ENCODE measurements at regions not wholly inside any gene's neighbourhood (a gene's known extent, or its start where the extent isn't known, plus 50 kb on each side); places are given as distances from the start of the nearest gene placed in this dataset.

DNA sequence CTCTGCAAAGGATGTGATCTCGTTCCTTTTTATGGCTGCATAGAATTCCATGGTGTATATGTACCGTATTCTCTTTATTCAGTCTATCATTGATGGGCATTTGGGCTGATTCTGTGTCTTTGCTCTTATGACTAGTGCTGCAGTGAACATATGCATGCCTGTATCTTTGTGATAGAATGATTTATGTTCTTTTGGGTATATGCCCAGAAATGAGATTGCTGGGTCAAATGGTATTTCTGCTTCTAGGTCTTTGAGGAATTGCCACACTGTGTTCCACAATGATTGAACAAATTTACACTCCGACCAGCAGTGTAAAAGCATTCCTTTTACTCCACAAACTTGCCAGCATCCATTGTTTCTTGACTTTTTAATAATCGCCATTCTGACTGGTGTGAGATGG, 60.2 kb upstream of the ADORA2B start:
- Histone ChIP-seq H3K27ac (no peak overlapping the region), H3K36me3 (no peaks in the 10 kb centered on the region), H3K27me3 (no peaks in the 10 kb centered on the region), H3K9me3 (no peaks in the 10 kb centered on the region), H3K4me3 (no peak overlapping the region), H3K4me1 (no peaks in the 10 kb centered on the region), H3K9ac (ENCODE audit: low read depth in 2 of 2, low read length in 2 of 2) (no peak overlapping the region)
- intact Hi-C loops (cut with DNase I), result no loop called here
- DNase-seq, result no peak
- TF ChIP-seq, protein P1, sequence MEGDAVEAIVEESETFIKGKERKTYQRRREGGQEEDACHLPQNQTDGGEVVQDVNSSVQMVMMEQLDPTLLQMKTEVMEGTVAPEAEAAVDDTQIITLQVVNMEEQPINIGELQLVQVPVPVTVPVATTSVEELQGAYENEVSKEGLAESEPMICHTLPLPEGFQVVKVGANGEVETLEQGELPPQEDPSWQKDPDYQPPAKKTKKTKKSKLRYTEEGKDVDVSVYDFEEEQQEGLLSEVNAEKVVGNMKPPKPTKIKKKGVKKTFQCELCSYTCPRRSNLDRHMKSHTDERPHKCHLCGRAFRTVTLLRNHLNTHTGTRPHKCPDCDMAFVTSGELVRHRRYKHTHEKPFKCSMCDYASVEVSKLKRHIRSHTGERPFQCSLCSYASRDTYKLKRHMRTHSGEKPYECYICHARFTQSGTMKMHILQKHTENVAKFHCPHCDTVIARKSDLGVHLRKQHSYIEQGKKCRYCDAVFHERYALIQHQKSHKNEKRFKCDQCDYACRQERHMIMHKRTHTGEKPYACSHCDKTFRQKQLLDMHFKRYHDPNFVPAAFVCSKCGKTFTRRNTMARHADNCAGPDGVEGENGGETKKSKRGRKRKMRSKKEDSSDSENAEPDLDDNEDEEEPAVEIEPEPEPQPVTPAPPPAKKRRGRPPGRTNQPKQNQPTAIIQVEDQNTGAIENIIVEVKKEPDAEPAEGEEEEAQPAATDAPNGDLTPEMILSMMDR (IDR thresholded peaks at IDR 0.05), result no peak

DNA sequence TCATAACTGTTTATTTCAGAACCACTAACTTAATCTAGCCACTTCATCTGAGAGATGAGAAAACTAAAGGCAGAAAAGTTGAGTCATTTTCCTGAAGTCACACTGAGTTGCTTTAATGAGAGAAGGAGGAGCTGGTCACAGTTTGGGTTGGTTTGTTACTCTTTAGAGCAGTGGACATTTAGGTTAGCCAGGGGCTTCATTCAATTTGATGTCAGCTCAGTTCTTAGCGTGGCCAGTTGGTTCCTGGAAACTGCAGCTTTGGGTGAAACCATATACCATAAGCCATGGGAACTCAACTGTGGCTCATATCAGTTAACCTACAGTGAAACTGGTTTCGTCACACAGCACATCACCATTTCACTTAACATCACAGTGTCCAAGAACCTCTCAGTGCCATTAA, 59.2 kb upstream of the ADORA2B start:
- H3K36me3 ChIP-seq, result no peaks in the 10 kb centered on the region
- TF ChIP-seq, protein P1 (IDR thresholded peaks at IDR 0.05), result no peak
- intact Hi-C loops (cut with DNase I), result no loop called here
- no peaks in the 10 kb centered on the region for H3K27me3 ChIP-seq
- H3K9ac ChIP-seq (ENCODE audit: low read depth in 2 of 2, low read length in 2 of 2), result no peak overlapping the region
- DNase-seq, result no peak
- H3K4me1 ChIP-seq, result no peaks in the 10 kb centered on the region
- H3K4me3 ChIP-seq, result no peak overlapping the region
- no peak overlapping the region for H3K27ac ChIP-seq
- no peaks in the 10 kb centered on the region for H3K9me3 ChIP-seq

DNA sequence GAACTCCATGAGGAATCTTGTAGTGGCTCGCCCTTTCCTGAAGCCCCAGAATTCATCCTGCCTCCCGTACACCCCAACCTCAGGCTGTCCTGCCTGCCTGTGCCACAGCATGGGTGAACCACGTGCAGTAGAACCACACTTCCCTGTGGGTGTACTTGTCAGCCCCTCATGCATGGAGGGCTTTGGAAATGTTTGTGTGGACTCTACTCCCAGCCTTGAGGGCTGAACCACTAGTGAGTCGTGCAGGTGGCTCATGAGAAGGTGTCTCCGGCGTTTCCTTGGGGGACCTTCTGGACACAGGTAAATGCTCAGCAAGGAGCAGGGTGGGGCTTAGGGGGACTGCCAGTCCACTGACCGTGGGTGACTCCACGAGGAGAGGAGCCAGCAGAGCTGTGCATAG, 58.7 kb upstream of the ADORA2B start:
- H3K36me3 ChIP-seq, result no peaks in the 10 kb centered on the region
- no peak overlapping the region for H3K27ac ChIP-seq
- no peaks in the 10 kb centered on the region for H3K27me3 ChIP-seq
- H3K4me3 ChIP-seq, result no peak overlapping the region
- TF ChIP-seq, protein P1 (IDR thresholded peaks at IDR 0.05), result no peak
- H3K4me1 ChIP-seq, result no peaks in the 10 kb centered on the region
- no peaks in the 10 kb centered on the region for H3K9me3 ChIP-seq
- DNase-seq, result no peak
- no peak overlapping the region for H3K9ac ChIP-seq (ENCODE audit: low read depth in 2 of 2, low read length in 2 of 2)
- intact Hi-C loops (cut with DNase I), result no loop called here

DNA sequence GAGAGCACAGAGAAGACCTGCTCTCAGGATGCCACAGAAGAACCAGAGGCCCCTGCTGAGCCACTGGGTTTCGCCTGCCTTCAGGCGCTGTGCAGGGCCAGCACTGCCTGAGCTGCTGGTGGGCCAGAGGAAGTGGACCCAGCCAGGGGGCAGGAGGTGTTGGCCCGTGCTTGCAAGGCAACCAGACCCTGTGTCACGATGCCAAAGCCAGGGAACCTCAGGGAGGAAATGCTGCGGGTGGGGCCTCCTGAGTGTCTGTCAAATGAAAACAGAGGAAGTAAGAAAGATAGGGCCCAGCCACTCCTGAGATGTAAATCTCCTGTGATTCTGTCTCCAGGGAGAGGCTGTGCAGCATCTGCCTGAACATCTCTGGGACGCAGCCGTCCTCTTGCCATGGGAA, 58.1 kb upstream of the ADORA2B start:
- TF ChIP-seq, protein P1 (IDR thresholded peaks at IDR 0.05), result no peak
- H3K27ac ChIP-seq, result no peak overlapping the region
- H3K4me3 ChIP-seq, result no peak overlapping the region
- DNase-seq, result no peak
- no peak overlapping the region for H3K9ac ChIP-seq (ENCODE audit: low read depth in 2 of 2, low read length in 2 of 2)
- H3K36me3 ChIP-seq, result no peaks in the 10 kb centered on the region
- H3K27me3 ChIP-seq, result no peaks in the 10 kb centered on the region
- no peaks in the 10 kb centered on the region for H3K9me3 ChIP-seq
- intact Hi-C loops (cut with DNase I), result no loop called here
- H3K4me1 ChIP-seq, result no peaks in the 10 kb centered on the region

DNA sequence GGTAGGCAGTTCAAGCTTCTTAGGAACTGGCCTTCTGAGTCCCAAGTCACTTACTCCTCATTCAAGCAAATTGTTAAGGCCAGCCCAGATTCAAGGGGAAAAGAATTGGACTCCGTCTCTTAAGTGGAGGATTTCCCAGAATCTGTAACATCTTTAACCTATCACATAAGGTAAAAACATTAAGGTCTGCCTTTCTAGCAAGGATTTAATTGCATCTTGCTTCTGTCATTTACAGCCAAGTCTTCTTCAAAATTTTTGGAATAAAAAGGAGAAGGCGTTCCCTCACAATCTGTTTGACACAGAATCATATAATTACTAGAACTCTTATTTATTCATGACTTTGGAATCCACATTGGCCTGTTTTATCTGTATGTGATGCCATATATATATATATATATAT, 56.5 kb upstream of the ADORA2B start:
- DNase-seq, result no peak
- no peak overlapping the region for H3K4me3 ChIP-seq
- TF ChIP-seq, protein P1 (IDR thresholded peaks at IDR 0.05), result no peak
- no peaks in the 10 kb centered on the region for H3K36me3 ChIP-seq
- no peak overlapping the region for H3K27ac ChIP-seq
- peaks cover 5% of the 10 kb centered on the region for H3K4me1 ChIP-seq
- no peak overlapping the region for H3K9ac ChIP-seq (ENCODE audit: low read depth in 2 of 2, low read length in 2 of 2)
- no peaks in the 10 kb centered on the region for H3K9me3 ChIP-seq
- H3K27me3 ChIP-seq, result no peaks in the 10 kb centered on the region
- intact Hi-C loops (cut with DNase I), result no loop called here

All from colonic mucosa (tissue), 4 donors.